SK-N-SH treated with all-trans-retinoic acid at 6 μM for 48 hours (cell line): ENCODE measurements at regions not wholly inside any gene's neighbourhood (a gene's known extent, or its start where the extent isn't known, plus 50 kb on each side); places are given as distances from the start of the nearest gene placed in this dataset.

Experiments used
- ATAC-seq: fragments of 200-7000 bp; cut with Tn5 transposase; 3 replicates; pipeline ENCODE4 v1.9.1; 2020; ENCODE audit warnings: mild to moderate bottlenecking, moderate library complexity
- ARNTL ChIP-seq: fragments of 450-650 bp; formaldehyde crosslinking; IDR thresholded peaks from 2 replicates; pipeline ENCODE4 v1.5.0; 2020; ENCODE audit warnings: low read depth, mild to moderate bottlenecking, moderate library complexity, borderline replicate concordance
- BACH2 ChIP-seq: fragments of 250-450 bp; sonication (Bioruptor Pico); IDR thresholded peaks from 2 replicates; pipeline ENCODE4 v1.9.0; 2021; ENCODE audit warnings: mild to moderate bottlenecking, borderline replicate concordance
- CREB5 ChIP-seq: fragments of 250-450 bp; sonication (Bioruptor Pico); IDR thresholded peaks from 2 replicates; pipeline ENCODE4 v1.5.1; 2020; ENCODE audit warnings: low read depth, mild to moderate bottlenecking, moderate library complexity
- CSDC2 ChIP-seq: fragments of 250-450 bp; sonication (Bioruptor Pico); IDR thresholded peaks from 2 replicates; pipeline ENCODE4 v1.5.0; 2020; ENCODE audit warnings: mild to moderate bottlenecking, moderate library complexity
- ESRRG ChIP-seq: fragments of 250-450 bp; sonication (Bioruptor Pico); IDR thresholded peaks from 2 replicates; pipeline ENCODE4 v1.6.1; 2021; ENCODE audit warnings: mild to moderate bottlenecking
- ISL1 ChIP-seq: fragments of 250-450 bp; sonication (Bioruptor Pico); IDR thresholded peaks from 2 replicates; pipeline ENCODE4 v2.1.2; 2022; ENCODE audit warnings: mild to moderate bottlenecking, moderate library complexity
- OSR1 ChIP-seq: fragments of 250-450 bp; sonication (Bioruptor Pico); IDR thresholded peaks from 2 replicates; pipeline ENCODE4 v1.8.0; 2022; ENCODE audit warnings: moderate library complexity, mild to moderate bottlenecking, inconsistent platforms
- PATZ1 ChIP-seq: fragments of 250-450 bp; sonication (Bioruptor Pico); IDR thresholded peaks from 2 replicates; pipeline ENCODE4 v1.8.0; 2020; ENCODE audit warnings: mild to moderate bottlenecking, moderate library complexity, borderline replicate concordance
- PPARA ChIP-seq: fragments of 250-450 bp; sonication (Bioruptor Pico); IDR thresholded peaks from 2 replicates; pipeline ENCODE4 v1.5.0; 2020; ENCODE audit warnings: mild to moderate bottlenecking, borderline replicate concordance
- RARB ChIP-seq: fragments of 250-450 bp; sonication (Bioruptor Pico); IDR thresholded peaks from 2 replicates; pipeline ENCODE4 v1.8.0; 2021; ENCODE audit warnings: mild to moderate bottlenecking, moderate library complexity
- SNAI2 ChIP-seq: fragments of 250-450 bp; sonication (Bioruptor Pico); IDR thresholded peaks from 2 replicates; pipeline ENCODE4 v1.5.0; 2020; ENCODE audit warnings: mild to moderate bottlenecking, moderate library complexity
- TCF4 ChIP-seq: fragments of 250-450 bp; sonication (Bioruptor Pico); IDR thresholded peaks from 2 replicates; pipeline ENCODE4 v1.8.0; 2021; ENCODE audit warnings: mild to moderate bottlenecking, moderate library complexity, borderline replicate concordance
- TOX ChIP-seq: fragments of 250-450 bp; sonication (Bioruptor Pico); IDR thresholded peaks from 2 replicates; pipeline ENCODE4 v1.8.0; 2021; ENCODE audit warnings: mild to moderate bottlenecking, moderate library complexity, borderline replicate concordance
- TSHZ2 ChIP-seq: fragments of 250-450 bp; sonication (Bioruptor Pico); IDR thresholded peaks from 2 replicates; pipeline ENCODE4 v1.5.0; 2020; ENCODE audit warnings: mild to moderate bottlenecking, moderate library complexity
- ZFP3 ChIP-seq: fragments of 250-450 bp; sonication (Bioruptor Pico); IDR thresholded peaks from 2 replicates; pipeline ENCODE4 v1.5.0; 2020; ENCODE audit warnings: mild to moderate bottlenecking, moderate library complexity
- ZFP30 ChIP-seq: fragments of 450-650 bp; formaldehyde crosslinking; IDR thresholded peaks from 2 replicates; pipeline ENCODE4 v1.5.0; 2022; ENCODE audit warnings: mild to moderate bottlenecking, moderate library complexity
- ZNF565 ChIP-seq: fragments of 450-650 bp; formaldehyde crosslinking; conservative IDR thresholded peaks from 2 replicates; pipeline ENCODE4 v1.5.0; 2020; ENCODE audit warnings: low read depth, mild to moderate bottlenecking, moderate library complexity
- ZNF70 ChIP-seq: fragments of 450-650 bp; formaldehyde crosslinking; IDR thresholded peaks from 2 replicates; pipeline ENCODE4 v1.5.0; 2020; ENCODE audit warnings: mild to moderate bottlenecking, moderate library complexity
- ZNF8 ChIP-seq: fragments of 450-650 bp; formaldehyde crosslinking; IDR thresholded peaks from 2 replicates; pipeline ENCODE4 v1.5.0; 2020; ENCODE audit warnings: mild to moderate bottlenecking, moderate library complexity
- TF ChIP-seq, protein P1 (sequence below): fragments of 250-450 bp; sonication (Bioruptor Pico); IDR thresholded peaks from 2 replicates; pipeline ENCODE4 v1.8.0; 2021; ENCODE audit warnings: low read depth, mild to moderate bottlenecking, moderate library complexity, borderline replicate concordance

DNA sequence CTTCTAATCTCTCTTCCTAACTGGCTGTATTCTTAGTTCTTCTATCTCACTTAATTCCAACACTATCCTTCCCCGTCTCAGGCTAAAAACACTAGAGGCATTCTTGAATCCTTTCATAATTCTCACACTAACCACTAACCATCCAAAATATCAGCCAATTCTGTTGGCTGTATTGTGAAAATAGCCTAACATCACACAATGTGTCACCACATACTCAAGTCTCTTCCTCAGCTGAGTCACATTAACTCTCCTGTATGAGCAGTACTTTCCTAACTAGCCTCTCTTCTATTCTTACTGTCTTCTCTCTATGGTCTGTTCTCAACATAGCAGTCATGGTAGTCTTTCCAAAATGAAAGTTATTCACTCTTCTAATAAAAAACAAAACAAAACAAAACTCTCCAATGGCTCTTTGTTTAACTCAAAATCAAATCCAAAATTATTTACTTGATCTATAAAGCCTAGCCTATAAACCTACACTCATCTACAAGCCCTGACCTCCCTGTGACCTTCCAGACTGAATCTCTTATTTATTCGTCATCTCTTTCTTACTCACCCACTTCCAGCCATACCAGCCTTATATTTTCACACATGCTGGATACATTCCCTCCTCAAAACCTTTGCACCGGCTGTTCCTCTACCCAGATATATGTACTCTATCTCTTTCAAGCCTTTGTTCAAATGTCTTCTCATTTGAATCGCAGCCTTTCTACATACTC lies 445.9 kb downstream of the TLL1 start:
- ATAC-seq = peak; percentile 95
- TF ChIP-seq, protein P1, sequence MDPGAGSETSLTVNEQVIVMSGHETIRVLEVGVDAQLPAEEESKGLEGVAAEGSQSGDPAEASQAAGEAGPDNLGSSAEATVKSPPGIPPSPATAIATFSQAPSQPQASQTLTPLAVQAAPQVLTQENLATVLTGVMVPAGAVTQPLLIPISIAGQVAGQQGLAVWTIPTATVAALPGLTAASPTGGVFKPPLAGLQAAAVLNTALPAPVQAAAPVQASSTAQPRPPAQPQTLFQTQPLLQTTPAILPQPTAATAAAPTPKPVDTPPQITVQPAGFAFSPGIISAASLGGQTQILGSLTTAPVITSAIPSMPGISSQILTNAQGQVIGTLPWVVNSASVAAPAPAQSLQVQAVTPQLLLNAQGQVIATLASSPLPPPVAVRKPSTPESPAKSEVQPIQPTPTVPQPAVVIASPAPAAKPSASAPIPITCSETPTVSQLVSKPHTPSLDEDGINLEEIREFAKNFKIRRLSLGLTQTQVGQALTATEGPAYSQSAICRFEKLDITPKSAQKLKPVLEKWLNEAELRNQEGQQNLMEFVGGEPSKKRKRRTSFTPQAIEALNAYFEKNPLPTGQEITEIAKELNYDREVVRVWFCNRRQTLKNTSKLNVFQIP = no peak
- TF ChIP-seq ZNF70 = no peak
- no peak for TF ChIP-seq ARNTL (CRISPR knock-in tag)

GRCh38 chr4:166323250-166323649 lies 450.2 kb downstream of the TLL1 start:
- ATAC-seq = no peak
- TF ChIP-seq ARNTL (CRISPR knock-in tag) (no peak), BACH2 (CRISPR knock-in tag) (no peak)
- TF ChIP-seq, protein P1 = no peak
- TF ChIP-seq, all 23 proteins: peak for 0

DNA sequence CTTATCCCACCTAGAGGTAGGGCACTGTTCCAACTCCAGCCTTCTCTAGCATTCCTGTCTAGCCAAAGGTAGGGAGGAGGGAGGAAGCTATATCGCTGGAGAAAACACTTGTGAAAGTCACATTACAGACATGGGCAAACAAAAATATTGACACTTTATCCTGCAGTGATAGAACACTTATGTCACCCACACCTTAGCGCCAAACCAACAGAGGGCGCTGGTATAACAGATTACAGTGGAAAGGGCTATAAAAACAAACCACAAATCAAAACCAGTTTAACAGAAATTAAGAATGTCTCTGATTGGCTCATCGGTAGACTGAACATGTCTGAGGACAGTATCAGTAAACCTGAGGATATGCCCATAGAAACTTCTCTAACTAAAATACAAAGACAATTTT lies 451.3 kb downstream of the TLL1 start:
- TF ChIP-seq BACH2 (CRISPR knock-in tag) = no peak
- no peak for TF ChIP-seq PPARA
- no peak for TF ChIP-seq TCF4
- no peak for TF ChIP-seq ZFP3 (CRISPR knock-in tag)
- no peak for TF ChIP-seq ESRRG
- TF ChIP-seq ZNF8 (CRISPR knock-in tag) = no peak
- no peak for TF ChIP-seq TOX
- TF ChIP-seq RARB (CRISPR knock-in tag) = no peak
- TF ChIP-seq ZFP30 = no peak
- no peak for TF ChIP-seq ZNF565 (CRISPR knock-in tag)
- TF ChIP-seq, protein P1 = no peak
- TF ChIP-seq CSDC2 (CRISPR knock-in tag) = no peak
- TF ChIP-seq TSHZ2 (CRISPR knock-in tag) = no peak
- TF ChIP-seq CREB5 (CRISPR knock-in tag) = no peak
- TF ChIP-seq SNAI2 (CRISPR knock-in tag) = no peak
- TF ChIP-seq ARNTL (CRISPR knock-in tag) = no peak
- no peak for TF ChIP-seq ISL1
- TF ChIP-seq OSR1 (CRISPR knock-in tag) = no peak
- TF ChIP-seq, all 23 proteins: peak for 0
- peak; percentile 36; the same call in 1 of the 3 replicates for ATAC-seq

- no peak for ATAC-seq
- no peak for TF ChIP-seq ISL1
- no peak for TF ChIP-seq OSR1 (CRISPR knock-in tag)
- no peak for TF ChIP-seq CSDC2 (CRISPR knock-in tag)
- no peak for TF ChIP-seq ZNF8 (CRISPR knock-in tag)
- TF ChIP-seq RARB (CRISPR knock-in tag) = no peak
- TF ChIP-seq TSHZ2 (CRISPR knock-in tag) = no peak
- no peak for TF ChIP-seq ZFP30
- TF ChIP-seq PATZ1 (CRISPR knock-in tag) = no peak
Observed at GRCh38 chr4:166335256-166335938, 462.4 kb downstream of the TLL1 start.
